NCI-H345 treated with DMSO at 0.1 percent for 48 hours (cell line): ENCODE measurements at regions not wholly inside any gene's neighbourhood (a gene's known extent, or its start where the extent isn't known, plus 50 kb on each side); places are given as distances from the start of the nearest gene placed in this dataset.

Experiments used
- DNase-seq: peaks from one replicate; lab custom pipeline; 2025; ENCODE audit not compliant: unreplicated experiment; lab: John Stamatoyannopoulos, UW

DNA sequence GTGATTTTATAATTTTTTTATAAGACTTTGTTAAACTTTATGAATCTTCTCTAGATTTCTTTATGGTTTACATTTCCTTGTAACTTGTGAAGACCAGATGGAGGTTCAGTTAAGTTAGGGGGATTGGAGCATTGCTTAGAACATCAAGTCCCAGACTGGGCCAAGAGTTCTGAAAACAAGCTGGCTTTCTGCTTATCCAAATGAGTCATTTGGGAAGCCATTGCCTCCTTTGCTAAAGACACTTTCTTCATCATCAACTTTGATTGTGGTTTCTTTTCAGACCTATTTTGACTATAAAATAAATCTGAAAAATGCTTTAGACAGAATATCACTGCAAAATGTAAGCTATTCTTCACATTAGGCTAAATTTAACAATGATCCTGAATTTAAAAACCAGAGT is 446.8 kb downstream of the USP25 start:
- no peak for DNase-seq

DNA sequence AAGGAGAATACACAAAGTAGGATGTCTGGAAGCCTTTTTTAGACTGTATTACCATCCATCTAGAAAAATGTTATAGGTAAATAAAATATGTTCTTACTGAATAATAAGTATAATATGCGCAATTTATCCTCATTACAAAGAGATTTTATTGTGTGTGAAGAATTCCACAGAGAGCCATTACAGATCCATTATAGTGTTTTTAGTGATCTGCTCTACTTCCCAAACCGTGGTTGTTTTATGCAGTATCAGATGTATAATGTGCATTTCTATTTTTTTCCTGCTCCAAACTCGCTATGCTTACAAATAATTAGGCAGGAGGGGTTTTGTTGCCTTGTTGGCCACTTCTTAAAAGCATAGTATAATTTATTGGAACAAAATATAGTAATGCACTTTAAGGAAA is 447.8 kb downstream of the USP25 start:
- DNase-seq = no peak

DNA sequence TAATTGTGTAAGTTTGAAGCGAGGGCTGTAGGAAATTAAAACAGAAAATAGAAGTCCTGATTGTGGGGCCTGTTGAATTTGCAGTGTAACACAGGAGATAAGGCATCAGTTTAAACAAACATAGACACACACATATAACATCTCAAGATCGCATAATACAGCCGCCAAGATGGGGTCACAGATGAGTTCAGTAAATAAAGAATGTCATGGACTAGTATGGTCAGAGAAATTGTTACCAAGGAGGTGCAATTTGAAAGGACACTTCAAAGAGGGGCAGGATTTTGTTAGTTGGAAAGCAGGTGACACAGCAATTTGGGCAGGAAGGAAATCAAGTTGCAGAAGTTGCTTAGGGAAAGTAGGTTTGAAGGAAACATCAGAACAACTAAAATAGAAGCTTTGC is 450.0 kb downstream of the USP25 start:
- no peak for DNase-seq

DNA sequence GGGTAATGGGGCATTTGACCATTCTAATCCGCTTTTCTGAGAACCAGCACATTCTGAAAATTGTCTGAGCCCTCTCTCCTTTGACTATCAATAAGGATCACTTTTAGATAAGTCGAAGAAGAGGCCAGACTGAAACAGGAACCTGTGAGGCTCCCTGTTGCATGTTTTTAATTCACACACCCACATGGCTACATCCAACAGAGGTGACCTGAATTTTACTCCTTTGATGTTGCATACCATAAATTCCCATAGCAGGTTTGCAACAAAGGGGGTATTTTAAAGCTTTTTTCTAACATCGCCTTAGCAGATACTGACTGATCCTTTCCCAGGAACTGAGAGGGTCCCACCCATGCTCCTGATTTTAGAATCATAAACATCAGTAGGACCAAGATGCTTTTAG is 450.8 kb downstream of the USP25 start:
- DNase-seq = no peak

DNA sequence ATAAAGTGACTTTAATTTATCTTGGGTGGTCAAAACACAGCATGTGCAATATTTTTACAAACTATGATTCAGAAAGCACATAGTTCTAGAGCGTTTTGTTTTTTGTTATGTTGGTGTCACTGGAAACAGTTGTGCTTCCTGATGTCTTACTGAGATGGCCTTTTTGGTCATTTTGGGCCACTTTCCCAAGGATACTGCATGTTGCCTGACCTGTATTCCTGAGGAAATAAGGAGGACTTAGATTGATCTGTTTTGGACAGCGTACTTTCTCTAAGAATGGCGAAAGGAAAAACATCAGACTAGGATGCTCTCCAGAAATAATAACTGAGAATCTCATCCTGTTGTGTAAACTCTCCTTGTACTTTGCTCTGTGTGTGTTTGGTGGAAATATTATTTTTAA is 451.2 kb downstream of the USP25 start:
- DNase-seq = no peak

DNA sequence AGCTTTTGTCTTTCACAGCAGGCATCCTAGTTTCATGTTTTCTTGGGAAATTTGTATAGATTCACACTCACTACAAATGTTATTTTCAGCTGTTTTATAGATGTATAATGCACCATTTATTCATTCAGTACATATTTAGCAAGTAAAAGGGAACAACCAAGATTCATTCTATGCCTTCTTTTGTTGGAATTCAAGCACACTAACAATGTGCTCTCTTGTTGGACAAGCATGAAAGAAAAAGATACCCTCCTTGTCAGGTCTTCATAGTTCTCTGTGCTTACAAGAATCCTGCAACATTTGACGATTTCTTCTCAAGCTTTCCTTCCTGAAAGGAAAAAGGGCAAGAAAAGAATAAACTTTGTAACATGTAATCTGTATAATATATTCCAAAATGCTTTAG is 456.0 kb downstream of the USP25 start:
- no peak for DNase-seq

DNA sequence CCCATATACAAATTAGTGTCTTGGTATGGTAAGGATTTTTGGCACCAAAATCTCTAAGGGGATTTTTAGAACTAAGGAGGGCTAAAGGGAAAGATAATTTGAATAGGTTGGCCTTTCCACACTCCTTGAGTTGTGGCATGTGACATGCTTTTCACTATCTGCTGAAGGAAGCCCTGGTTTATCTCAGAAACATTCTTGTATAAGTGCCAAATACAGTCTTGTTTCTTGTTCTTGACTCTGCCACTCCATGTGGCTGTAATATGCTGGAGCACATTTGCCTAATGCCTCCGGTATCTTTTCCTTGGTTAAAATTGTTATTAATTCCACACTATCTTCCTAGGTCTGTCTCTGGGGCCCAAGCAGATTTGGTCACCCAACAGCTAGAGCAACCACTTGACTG is 457.0 kb downstream of the USP25 start:
- no peak for DNase-seq

DNA sequence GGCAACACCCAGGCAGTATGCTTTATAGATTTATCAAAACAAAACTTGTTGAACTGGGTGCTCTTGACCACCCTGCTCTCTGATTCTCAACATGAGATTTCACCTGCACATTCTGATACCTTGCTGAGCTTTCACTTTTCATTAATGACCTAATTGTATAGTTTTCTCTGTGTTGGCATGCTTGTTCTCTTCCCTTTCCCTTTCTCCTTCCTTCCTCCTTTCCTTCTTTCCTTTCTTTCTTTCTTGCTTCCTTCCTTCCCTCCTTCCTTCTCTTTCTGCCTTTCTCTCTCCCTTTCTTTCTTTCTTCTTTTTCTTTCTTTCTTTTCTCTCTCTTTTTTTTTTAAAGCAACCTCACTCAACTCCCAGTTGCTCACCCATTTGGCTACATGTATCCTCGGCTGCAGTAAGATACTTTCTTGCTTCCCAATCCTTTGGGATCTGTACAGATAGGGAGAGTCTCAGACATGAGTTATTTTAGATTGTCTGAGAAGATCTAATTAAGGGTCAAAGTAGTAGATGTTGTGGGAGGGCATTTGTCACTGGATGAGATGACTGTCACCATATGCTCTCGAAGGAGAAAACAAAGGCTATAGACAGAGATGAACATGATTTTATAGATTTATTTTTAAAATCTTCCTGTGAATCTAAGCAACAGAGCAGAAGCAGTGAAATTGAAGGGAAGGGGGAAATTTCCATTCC is 458.0 kb downstream of the USP25 start:
- no peak for DNase-seq

DNA sequence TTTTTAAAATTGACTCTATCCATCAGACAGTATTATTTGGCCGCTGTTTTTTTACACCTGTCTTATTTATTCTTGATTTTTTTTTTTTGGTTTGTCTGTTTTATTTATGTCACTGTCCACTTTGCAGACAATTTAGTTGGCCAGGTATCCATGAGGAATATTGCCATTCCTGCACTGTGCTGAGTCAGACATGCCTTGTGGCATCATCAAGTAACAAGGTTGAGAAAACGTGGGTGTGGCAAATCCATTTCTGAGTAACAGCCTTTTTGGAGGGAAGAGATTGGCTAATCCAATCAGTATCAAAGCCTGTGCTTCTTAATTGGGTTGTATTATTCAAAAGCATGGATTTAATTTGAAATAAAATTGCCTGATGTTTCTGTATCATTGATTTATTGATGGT is 463.1 kb downstream of the USP25 start:
- DNase-seq = no peak

DNA sequence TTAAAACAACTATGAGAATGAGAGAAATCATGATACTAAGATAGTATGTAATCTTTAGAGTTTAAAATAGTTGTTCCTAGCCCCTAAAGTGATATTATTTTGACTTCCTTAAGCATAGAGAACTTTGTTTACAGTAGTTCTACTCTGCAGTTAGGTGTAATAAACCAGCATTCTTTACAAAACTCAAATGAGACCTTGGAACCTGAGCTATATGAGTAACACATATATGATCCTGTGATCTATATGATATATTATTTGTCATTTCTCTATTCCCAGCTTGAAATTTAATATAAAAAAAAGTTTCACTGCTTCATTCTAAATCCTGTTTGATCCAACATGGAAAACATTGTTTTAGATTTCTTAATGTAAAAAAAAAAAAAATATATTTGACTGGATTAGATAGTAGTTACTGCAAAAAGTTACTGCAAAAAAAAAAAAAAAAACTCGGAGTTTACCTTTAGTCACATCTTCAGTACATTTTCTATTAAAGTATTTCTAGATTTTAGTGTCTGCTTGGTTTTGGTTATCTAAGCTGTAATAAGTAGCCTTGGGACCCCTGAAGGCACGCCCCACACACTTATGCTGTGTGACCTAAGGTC is 463.8 kb downstream of the USP25 start:
- DNase-seq = no peak

DNA sequence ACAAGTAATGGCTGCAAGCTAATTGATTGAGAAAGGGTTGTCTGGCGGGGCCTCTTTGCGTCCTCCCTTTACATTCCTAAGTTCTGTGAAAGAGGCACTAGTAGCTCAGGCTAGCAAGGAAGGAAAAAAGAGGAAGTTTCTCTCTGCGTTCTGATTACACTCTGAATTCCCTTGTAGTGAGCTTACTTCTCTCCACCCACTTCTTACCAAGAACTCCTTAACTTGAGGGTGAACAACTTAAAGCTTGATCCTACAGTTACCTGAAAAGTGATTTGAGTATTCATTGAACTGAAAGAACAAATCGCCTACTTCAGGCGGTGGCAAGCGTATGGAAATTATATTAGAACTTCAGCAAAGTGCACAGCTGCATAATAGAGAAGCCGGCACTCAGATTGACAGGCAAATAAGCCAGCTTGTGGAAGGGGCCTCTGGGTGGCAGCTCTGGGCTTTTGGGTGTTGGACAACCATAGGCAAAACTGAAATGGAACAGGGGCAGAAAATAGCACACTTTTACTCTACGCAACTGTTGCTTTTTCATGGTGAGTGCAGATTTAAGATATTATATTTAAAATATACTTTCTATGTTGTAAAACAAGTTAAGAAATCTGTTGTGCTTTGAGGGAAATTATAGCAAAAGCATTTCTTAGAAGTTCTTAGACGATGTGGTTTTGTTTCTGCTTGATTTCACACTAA is 464.5 kb downstream of the USP25 start:
- no peak for DNase-seq

DNA sequence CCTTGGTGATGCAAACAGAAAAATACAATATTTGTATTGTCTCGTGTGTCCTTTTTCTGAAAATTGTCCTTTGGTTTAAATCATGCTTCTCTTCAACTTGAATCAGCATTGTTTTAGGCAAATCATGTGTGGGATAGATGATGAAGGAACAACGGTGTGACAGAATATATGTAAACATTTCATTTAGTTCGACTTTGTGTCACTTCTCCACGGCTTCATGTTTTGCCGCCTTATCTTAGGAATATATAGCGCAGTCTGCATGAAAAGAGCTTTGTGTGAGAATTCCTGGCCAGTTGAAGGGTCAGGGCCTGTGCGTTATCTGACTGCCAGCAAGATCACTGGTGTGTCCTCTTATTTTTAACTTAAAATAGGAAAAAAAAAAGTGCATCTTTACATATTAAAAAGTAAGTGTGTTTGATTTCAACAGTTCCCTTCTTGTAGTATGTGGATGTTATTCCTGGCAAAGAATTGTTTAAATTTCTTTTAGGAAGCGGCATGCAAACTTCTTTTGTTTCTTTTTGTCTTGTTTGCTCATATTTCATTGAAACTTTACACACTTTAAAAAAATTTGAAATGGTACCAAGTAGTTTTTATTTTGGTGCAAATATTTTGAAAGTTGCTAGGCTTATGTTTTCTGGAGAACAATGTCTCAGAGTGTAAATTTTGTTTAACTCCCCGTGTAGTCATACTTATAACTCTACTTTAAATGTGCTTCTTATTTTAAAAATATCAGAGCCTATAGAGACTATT is 465.2 kb downstream of the USP25 start:
- no peak for DNase-seq

DNA sequence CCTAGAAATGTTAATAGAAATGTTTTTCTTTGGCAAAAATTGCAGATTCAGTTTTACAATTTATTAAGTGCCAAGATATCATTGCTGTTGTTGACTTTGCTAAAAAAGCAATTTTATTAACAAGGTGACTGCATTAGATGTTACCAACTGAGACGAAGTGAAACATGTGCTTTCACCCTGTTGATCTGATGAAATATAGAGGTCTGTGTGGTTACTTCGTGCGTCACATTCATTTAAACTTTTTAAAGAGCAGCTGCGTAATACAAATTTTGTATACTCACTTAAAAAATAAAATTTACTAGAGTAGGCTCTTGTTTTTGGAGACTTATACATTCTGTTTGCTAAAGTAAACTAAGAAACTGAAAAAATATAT is 465.7 kb downstream of the USP25 start:
- no peak for DNase-seq

DNA sequence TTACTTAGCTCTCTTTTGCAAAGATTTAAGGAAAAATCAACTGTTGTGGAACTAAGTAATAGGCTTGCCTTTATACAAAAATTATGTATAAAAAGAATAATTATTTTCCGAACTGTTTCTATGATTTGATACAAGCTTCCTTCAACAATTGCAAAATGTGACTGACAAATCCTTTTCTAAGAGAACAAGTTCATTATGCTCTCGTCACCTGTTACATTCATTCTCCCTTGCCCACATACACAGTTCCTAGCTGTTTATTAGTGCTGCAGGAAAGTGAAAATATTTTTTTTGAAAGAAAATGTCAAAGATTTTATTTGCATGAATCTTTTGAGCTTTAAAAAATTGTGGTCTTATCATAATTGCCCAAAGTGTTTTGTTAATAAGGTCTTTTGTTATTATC is 466.2 kb downstream of the USP25 start:
- DNase-seq = no peak

DNA sequence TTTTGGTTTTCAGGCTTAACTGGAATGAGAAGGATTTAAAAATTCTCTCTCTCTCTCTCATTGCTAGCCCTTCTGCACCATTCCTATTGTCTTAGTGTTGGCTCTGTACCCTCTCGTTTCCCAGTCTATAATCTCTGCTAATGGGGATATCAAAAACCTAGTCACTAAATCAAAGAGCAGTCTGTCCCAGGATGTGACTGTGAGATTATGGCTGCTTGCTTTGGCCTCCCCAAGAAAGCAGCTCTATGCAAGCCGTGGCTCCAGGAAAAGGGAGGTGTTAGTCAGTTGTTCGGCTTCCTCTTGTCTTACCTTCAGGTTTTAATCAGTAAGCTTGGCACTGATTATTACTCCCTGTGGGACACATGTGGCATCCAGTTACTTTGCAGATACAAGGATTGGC is 468.8 kb downstream of the USP25 start:
- DNase-seq = no peak

DNA sequence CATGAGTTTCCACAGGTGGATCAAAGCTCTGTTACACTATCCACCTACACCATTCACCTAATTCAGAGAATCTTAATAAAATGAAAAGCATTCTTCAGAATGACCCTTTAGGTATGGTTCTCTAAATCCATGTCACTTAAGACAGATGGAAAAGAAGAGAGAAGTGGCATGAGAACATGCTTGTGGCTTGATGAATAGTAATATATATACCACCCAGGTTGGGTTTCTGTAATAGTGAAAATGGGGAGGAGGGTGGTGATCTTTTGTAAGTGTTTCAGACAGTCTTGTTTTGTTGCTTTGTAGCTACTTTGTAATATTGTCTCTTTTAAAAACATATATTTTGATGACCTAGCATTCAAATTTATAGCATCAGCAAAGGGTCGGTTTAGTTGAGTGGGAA is 469.8 kb downstream of the USP25 start:
- DNase-seq = no peak

DNA sequence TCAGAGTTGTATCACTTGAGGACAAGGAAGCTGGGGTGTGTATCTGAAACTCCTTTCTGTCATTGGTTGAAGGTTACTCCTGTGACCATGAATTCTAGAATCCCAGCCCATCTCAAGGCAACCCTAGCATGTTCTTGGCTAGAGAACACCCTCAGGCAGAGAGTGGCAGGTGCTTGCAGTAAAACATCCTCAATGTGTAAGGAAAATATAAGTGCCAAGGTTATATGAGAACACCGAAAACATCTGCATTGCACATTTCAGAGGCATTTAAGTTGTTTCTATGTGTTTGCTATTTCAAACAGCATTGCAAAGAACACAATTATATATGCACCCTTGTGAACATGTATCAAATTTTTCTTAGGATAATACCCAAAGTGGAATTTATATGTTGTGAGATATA is 471.9 kb downstream of the USP25 start:
- DNase-seq = no peak

DNA sequence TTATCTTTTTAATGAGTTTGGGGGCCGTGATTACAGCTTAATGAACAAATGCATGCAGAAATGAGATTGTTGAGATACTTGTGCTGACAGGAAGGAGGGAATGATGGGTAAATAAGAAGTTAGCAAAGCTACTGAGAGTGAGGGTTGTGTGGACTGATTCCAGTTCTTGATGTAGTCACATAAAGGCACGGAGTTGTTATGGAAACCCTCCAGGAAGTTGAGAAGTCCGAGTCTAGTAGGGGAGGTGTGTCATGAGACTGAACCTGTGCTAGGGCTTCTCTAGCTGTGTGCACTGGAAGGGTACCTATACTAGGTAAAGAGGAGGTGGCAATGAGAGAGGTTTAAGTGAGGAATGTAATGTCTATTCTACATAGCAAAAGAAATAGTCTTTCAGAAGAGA is 475.7 kb downstream of the USP25 start:
- no peak for DNase-seq

DNA sequence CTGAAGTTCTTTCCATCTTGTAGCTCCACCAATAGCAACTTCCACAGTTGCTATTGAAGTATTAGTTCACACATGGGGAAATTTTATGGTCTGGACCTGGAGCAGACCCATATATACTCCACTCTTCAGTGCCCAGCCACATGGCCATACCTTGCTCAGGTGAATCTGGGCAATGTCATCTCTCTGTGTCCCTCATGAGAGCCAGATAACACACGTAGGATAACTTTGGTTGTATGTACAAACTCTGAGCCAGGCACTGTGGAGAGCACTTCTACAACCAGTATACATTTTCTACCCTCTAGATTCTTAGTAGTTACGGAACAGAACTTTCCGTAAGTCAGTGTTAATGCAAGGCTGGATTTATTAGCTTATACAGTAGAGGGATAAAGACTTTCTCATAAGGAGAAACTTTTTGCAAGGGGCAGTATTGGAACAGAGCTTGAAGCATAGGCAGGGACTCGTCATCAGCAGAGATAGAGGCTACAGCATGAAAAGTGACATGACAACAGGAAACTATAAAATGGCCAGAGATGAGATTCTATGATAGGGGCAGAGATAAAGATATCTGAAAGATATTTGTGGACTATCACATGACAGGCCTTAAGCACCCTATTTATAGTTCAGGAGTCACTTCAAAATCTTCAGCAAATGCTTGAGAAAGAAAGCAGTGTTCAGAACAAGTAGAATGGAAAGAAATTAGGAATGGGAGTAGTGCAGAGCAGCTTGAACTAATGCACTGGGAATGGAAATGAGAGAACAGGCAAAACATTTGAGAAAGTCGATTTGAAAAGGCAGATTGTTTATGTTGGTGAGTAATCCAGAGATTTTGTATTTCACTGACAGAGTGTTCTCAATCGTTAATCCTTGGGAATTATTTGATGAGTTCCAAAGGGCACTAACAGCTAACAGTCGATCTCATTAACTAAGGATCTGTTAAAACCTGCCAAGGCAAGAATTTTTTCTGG is 481.8 kb downstream of the USP25 start:
- DNase-seq = no peak

DNA sequence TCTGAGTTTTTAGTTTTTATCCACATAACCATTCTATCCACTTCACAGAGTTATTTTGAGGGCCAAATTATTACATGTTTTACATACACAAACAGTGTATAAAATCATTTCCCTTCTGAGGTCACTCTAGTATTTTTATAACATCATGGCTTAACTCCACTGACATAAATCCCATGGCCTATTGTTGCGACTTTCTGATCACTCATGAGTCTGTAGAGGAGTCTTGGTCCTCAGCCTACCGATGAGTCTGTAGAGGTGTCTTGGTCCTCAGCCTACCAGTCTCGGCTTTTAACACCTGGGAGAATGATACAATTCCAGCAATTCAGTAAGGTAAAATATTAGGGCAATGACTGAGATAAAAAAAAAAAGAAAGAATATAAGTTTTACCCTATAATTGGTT is 483.7 kb downstream of the USP25 start:
- no peak for DNase-seq

DNA sequence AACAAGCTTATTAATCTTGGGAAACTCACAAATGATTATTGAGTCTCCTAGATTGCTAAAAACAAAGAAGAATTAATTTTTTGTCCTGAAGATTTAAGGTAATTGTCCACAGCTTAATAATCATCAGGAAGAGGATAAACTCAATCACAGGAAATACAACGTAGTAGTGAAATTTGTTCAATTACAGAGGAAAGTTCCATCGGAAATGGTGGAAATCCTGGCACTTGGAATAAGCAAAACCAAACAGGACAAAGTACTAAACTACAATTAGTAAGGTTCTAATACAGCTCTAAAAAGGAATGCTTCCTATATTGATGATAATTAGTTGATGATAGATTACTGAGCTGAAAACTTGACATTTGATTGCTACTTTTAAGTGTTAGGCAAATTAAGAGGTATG is 485.4 kb downstream of the USP25 start:
- DNase-seq = no peak
